ENCODE measurements at regions not wholly inside any gene's neighbourhood (a gene's known extent, or its start where the extent isn't known, plus 50 kb on each side); places are given as distances from the start of the nearest gene placed in this dataset.

GRCh38 chr4:96585304-96585703 lies 745.4 kb downstream of the PDHA2 start:
- DNase-seq (ENCODE audit: low read depth in 4 of 6, low spot score in 6 of 6) = no peak
- WGBS (ENCODE audit: insufficient coverage) = no CpG with 5 or more reads among the region's 2 CpGs
- H3K4me3 ChIP-seq (ENCODE audit: low read depth, low read length) = no peak overlapping the region
- H3K9me3 ChIP-seq (ENCODE audit: control insufficient read depth, insufficient read depth, low read length) = no peaks in the 10 kb centered on the region
- H3K4me1 ChIP-seq (ENCODE audit: control insufficient read depth, insufficient read depth, low read length) = no peaks in the 10 kb centered on the region
- H3K27me3 ChIP-seq (ENCODE audit: control insufficient read depth, insufficient read depth, low read length) = no peaks in the 10 kb centered on the region
- no peak overlapping the region for H3K27ac ChIP-seq (ENCODE audit: low read depth, low read length)
- H3K36me3 ChIP-seq (ENCODE audit: control insufficient read depth, insufficient read depth, low read length) = no peaks in the 10 kb centered on the region

GRCh38 chr4:96593422-96593821 lies 753.5 kb downstream of the PDHA2 start:
- DNase-seq (ENCODE audit: low read depth in 4 of 6, low spot score in 6 of 6) = peak in 1 of 6 donors; percentile 14
- WGBS (ENCODE audit: insufficient coverage) = 69% methylated on average over 2 of the region's 2 CpGs
- Histone ChIP-seq H3K36me3 (ENCODE audit: control insufficient read depth, insufficient read depth, low read length) (no peaks in the 10 kb centered on the region), H3K27ac (ENCODE audit: low read depth, low read length) (no peak overlapping the region), H3K4me1 (ENCODE audit: control insufficient read depth, insufficient read depth, low read length) (no peaks in the 10 kb centered on the region), H3K4me3 (ENCODE audit: low read depth, low read length) (no peak overlapping the region), H3K27me3 (ENCODE audit: control insufficient read depth, insufficient read depth, low read length) (no peaks in the 10 kb centered on the region), H3K9me3 (ENCODE audit: control insufficient read depth, insufficient read depth, low read length) (no peaks in the 10 kb centered on the region)

DNA sequence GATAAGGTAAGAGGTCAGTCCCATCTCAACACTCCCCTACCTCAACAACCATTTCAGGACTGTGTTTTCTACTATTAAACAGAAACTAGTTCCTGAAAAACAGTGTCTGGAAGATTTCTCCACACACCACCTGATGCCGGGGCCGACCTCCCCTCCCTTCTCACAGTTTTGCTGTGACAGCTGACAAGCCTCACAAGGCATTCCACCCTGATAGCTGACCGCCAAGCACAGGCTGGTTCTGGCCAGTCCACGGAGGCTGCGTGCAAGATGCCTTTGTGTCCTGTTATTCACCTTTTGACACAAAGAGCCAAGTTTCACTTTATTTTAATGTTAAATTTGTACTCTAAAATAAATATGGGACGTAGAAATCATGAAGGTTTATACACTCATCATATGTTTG lies 758.6 kb downstream of the PDHA2 start:
- WGBS (ENCODE audit: insufficient coverage) = 73% methylated on average over 2 of the region's 6 CpGs
- H3K9me3 ChIP-seq (ENCODE audit: control insufficient read depth, insufficient read depth, low read length) = no peaks in the 10 kb centered on the region
- no peak for DNase-seq (ENCODE audit: low read depth in 4 of 6, low spot score in 6 of 6)

DNA sequence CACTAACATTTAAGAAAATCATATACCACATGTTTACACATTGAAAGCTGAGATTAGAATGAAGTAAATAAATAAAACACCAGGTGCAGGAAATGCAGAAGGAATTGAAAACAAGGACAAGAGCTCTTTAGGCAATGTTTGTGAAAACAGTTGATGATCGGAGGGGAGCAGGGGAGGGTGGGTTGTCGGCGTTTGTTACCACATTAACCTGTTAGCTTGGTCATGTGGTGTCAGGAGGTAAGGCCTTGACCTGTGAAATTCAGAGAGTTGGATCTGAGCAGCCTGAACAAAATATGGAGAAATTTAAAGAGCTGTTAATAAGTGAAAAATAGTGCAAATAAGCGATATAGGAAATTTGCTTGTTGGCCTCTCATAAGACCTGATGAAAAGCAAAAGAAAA lies 759.9 kb downstream of the PDHA2 start:
- Histone ChIP-seq H3K4me3 (ENCODE audit: low read depth, low read length) (no peak overlapping the region), H3K36me3 (ENCODE audit: control insufficient read depth, insufficient read depth, low read length) (no peaks in the 10 kb centered on the region), H3K27ac (ENCODE audit: low read depth, low read length) (no peak overlapping the region), H3K9me3 (ENCODE audit: control insufficient read depth, insufficient read depth, low read length) (no peaks in the 10 kb centered on the region), H3K4me1 (ENCODE audit: control insufficient read depth, insufficient read depth, low read length) (no peaks in the 10 kb centered on the region), H3K27me3 (ENCODE audit: control insufficient read depth, insufficient read depth, low read length) (no peaks in the 10 kb centered on the region)
- WGBS (ENCODE audit: insufficient coverage) = 71% methylated on average over 3 of the region's 4 CpGs
- no peak for DNase-seq (ENCODE audit: low read depth in 4 of 6, low spot score in 6 of 6)

More for the DNA sequence above, 758.6 kb downstream of the PDHA2 start:
- no peak overlapping the region for H3K27ac ChIP-seq (ENCODE audit: low read depth, low read length)
- H3K36me3 ChIP-seq (ENCODE audit: control insufficient read depth, insufficient read depth, low read length) = no peaks in the 10 kb centered on the region
- no peaks in the 10 kb centered on the region for H3K4me1 ChIP-seq (ENCODE audit: control insufficient read depth, insufficient read depth, low read length)
- H3K27me3 ChIP-seq (ENCODE audit: control insufficient read depth, insufficient read depth, low read length) = no peaks in the 10 kb centered on the region
- no peak overlapping the region for H3K4me3 ChIP-seq (ENCODE audit: low read depth, low read length)

DNA sequence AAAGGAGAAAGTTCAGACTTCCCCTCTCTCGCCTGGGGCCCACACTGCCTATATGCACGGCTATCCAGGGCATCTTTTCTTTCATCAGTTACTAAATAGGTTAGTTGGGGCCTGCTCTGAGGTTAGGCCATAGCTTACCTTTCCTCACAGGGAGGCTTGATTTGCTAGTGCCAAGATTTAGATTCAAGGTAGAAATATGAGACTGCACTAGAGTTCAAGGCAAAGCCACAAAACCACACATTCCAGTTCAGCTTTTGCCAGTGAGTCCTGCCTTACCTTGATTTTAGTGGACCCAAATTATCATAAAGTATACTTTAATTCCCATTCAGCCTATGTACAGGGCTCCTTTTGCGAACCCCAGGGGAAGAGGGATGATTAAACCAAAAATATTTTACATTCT lies 762.8 kb downstream of the PDHA2 start:
- Histone ChIP-seq H3K27ac (ENCODE audit: low read depth, low read length) (no peak overlapping the region), H3K9me3 (ENCODE audit: control insufficient read depth, insufficient read depth, low read length) (no peaks in the 10 kb centered on the region), H3K27me3 (ENCODE audit: control insufficient read depth, insufficient read depth, low read length) (no peaks in the 10 kb centered on the region), H3K4me3 (ENCODE audit: low read depth, low read length) (no peak overlapping the region), H3K4me1 (ENCODE audit: control insufficient read depth, insufficient read depth, low read length) (no peaks in the 10 kb centered on the region), H3K36me3 (ENCODE audit: control insufficient read depth, insufficient read depth, low read length) (no peaks in the 10 kb centered on the region)
- no peak for DNase-seq (ENCODE audit: low read depth in 4 of 6, low spot score in 6 of 6)
- no CpG with 5 or more reads among the region's 3 CpGs for WGBS (ENCODE audit: insufficient coverage)

GRCh38 chr4:96603641-96604040 lies 763.7 kb downstream of the PDHA2 start:
- peak in 2 of 6 donors; percentile 20 to 59 for DNase-seq (ENCODE audit: low read depth in 4 of 6, low spot score in 6 of 6)
- WGBS (ENCODE audit: insufficient coverage) = 40% methylated on average over 1 of the region's 3 CpGs
- Histone ChIP-seq H3K4me1 (ENCODE audit: control insufficient read depth, insufficient read depth, low read length) (no peaks in the 10 kb centered on the region), H3K9me3 (ENCODE audit: control insufficient read depth, insufficient read depth, low read length) (no peaks in the 10 kb centered on the region), H3K36me3 (ENCODE audit: control insufficient read depth, insufficient read depth, low read length) (no peaks in the 10 kb centered on the region), H3K27me3 (ENCODE audit: control insufficient read depth, insufficient read depth, low read length) (no peaks in the 10 kb centered on the region), H3K27ac (ENCODE audit: low read depth, low read length) (no peak overlapping the region), H3K4me3 (ENCODE audit: low read depth, low read length) (no peak overlapping the region)

DNA sequence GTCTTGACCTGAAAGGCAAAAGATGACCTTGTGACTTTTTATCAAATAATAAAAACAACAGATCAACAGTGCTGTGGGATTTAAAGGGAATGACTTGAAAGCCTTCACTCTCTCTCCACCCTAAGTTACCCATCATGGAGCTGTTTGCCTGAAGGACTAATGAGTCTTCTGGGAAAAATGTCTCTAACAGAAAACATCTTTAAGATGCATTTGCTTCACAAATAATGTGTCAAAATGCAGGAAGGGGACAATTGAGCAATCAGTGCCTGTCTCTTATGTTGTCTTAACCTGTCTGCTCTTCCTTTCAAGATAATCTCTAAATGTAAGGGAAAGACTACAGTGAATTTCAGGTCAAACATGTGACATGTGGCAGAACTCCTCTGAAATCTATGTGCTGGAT lies 766.6 kb downstream of the PDHA2 start:
- no peaks in the 10 kb centered on the region for H3K27me3 ChIP-seq (ENCODE audit: control insufficient read depth, insufficient read depth, low read length)
- DNase-seq (ENCODE audit: low read depth in 4 of 6, low spot score in 6 of 6) = no peak
- H3K27ac ChIP-seq (ENCODE audit: low read depth, low read length) = no peak overlapping the region
- H3K4me1 ChIP-seq (ENCODE audit: control insufficient read depth, insufficient read depth, low read length) = no peaks in the 10 kb centered on the region
- H3K36me3 ChIP-seq (ENCODE audit: control insufficient read depth, insufficient read depth, low read length) = no peaks in the 10 kb centered on the region
- no peak overlapping the region for H3K4me3 ChIP-seq (ENCODE audit: low read depth, low read length)
- H3K9me3 ChIP-seq (ENCODE audit: control insufficient read depth, insufficient read depth, low read length) = no peaks in the 10 kb centered on the region

DNA sequence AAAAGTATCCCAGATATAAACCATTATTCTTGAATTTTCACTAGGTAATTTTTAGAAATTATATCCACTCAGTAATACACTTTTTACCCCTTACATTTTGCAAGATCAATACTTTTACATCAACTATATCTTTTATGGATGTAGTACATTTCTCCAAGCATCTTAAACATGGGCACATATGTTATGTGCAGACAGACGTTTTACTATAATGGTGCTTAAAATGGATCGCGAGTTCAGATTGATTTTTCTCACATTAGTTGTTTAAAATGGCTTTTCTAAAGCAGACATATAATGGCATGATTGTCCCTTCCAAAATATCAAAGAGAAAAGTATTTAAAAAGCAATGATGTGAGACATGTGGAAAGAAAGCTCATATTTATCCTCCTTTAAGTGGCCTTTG lies 786.1 kb downstream of the PDHA2 start:
- Histone ChIP-seq H3K27ac (ENCODE audit: low read depth, low read length) (no peak overlapping the region), H3K4me3 (ENCODE audit: low read depth, low read length) (no peak overlapping the region), H3K9me3 (ENCODE audit: control insufficient read depth, insufficient read depth, low read length) (no peaks in the 10 kb centered on the region), H3K4me1 (ENCODE audit: control insufficient read depth, insufficient read depth, low read length) (no peaks in the 10 kb centered on the region), H3K36me3 (ENCODE audit: control insufficient read depth, insufficient read depth, low read length) (no peaks in the 10 kb centered on the region), H3K27me3 (ENCODE audit: control insufficient read depth, insufficient read depth, low read length) (no peaks in the 10 kb centered on the region)
- DNase-seq (ENCODE audit: low read depth in 4 of 6, low spot score in 6 of 6) = peak in 2 of 6 donors; percentile 26 to 32
- no CpG with 5 or more reads among the region's 3 CpGs for WGBS (ENCODE audit: insufficient coverage)

- no peak overlapping the region for H3K4me3 ChIP-seq (ENCODE audit: low read depth, low read length)
- H3K9me3 ChIP-seq (ENCODE audit: control insufficient read depth, insufficient read depth, low read length) = no peaks in the 10 kb centered on the region
- H3K27ac ChIP-seq (ENCODE audit: low read depth, low read length) = no peak overlapping the region
- peak in 2 of 6 donors; percentile 6 to 51 for DNase-seq (ENCODE audit: low read depth in 4 of 6, low spot score in 6 of 6)
- 47% methylated on average over 2 of the region's 2 CpGs for WGBS (ENCODE audit: insufficient coverage)
- no peaks in the 10 kb centered on the region for H3K36me3 ChIP-seq (ENCODE audit: control insufficient read depth, insufficient read depth, low read length)
- H3K4me1 ChIP-seq (ENCODE audit: control insufficient read depth, insufficient read depth, low read length) = no peaks in the 10 kb centered on the region
- H3K27me3 ChIP-seq (ENCODE audit: control insufficient read depth, insufficient read depth, low read length) = no peaks in the 10 kb centered on the region
Observed at GRCh38 chr4:96630839-96631238, 790.9 kb downstream of the PDHA2 start.

- no peak overlapping the region for H3K4me3 ChIP-seq (ENCODE audit: low read depth, low read length)
- 83% methylated on average over 1 of the region's 1 CpG for WGBS (ENCODE audit: insufficient coverage)
- no peaks in the 10 kb centered on the region for H3K27me3 ChIP-seq (ENCODE audit: control insufficient read depth, insufficient read depth, low read length)
- no peaks in the 10 kb centered on the region for H3K36me3 ChIP-seq (ENCODE audit: control insufficient read depth, insufficient read depth, low read length)
- DNase-seq (ENCODE audit: low read depth in 4 of 6, low spot score in 6 of 6) = peak in 1 of 6 donors; percentile 60
- no peak overlapping the region for H3K27ac ChIP-seq (ENCODE audit: low read depth, low read length)
- H3K9me3 ChIP-seq (ENCODE audit: control insufficient read depth, insufficient read depth, low read length) = no peaks in the 10 kb centered on the region
- no peaks in the 10 kb centered on the region for H3K4me1 ChIP-seq (ENCODE audit: control insufficient read depth, insufficient read depth, low read length)
Observed at GRCh38 chr4:96637971-96638412, 798.1 kb downstream of the PDHA2 start.

All from spinal cord (tissue), 9 donors.